ENCODE measurements at regions not wholly inside any gene's neighbourhood (a gene's known extent, or its start where the extent isn't known, plus 50 kb on each side); places are given as distances from the start of the nearest gene placed in this dataset.

GRCh38 chr14:95444132-95445129 lies 72.0 kb downstream of the SYNE3 start:
- peaks cover 0 to 5% of the 10 kb centered on the region in 2 experiments; a peak in 1 of 3 replicates for H3K36me3 ChIP-seq (ENCODE audit: control insufficient read depth in 2 of 2, insufficient read depth in 1 of 2, low read length in 2 of 2)
- H3K4me1 ChIP-seq (ENCODE audit: control insufficient read depth, insufficient read depth, low read length), result no peaks in the 10 kb centered on the region
- TF ChIP-seq ZNF112 (tag by site-specific recombination; IDR thresholded peaks at IDR 0.05) (no peak), ZNF121 (tag by site-specific recombination; IDR thresholded peaks at IDR 0.05) (no peak), ZNF433 (tag by site-specific recombination; IDR thresholded peaks at IDR 0.05; ENCODE audit: low read depth) (no peak), ZXDB (tag by site-specific recombination; IDR thresholded peaks at IDR 0.05) (no peak), ZBTB26 (tag by site-specific recombination; optimal IDR thresholded peaks at IDR 0.05) (no peak), PRDM2 (tag by site-specific recombination; IDR thresholded peaks at IDR 0.05; ENCODE audit: borderline replicate concordance) (no peak), ZSCAN4 (tag by site-specific recombination; IDR thresholded peaks at IDR 0.05) (no peak), ZNF558 (tag by site-specific recombination; IDR thresholded peaks at IDR 0.05) (no peak), IKZF3 (tag by site-specific recombination; IDR thresholded peaks at IDR 0.05) (no peak), PBX3 (CRISPR knock-in tag; IDR thresholded peaks at IDR 0.05) (no peak), ZSCAN30 (tag by site-specific recombination; IDR thresholded peaks at IDR 0.05) (no peak), ZNF184 (tag by site-specific recombination; IDR thresholded peaks at IDR 0.05) (no peak), ZBTB1 (tag by site-specific recombination; IDR thresholded peaks at IDR 0.05) (no peak), SP2 (tag by site-specific recombination; IDR thresholded peaks at IDR 0.05) (no peak)
- ChIA-PET CTCF (interaction anchor here (0.5 to 7.4 kb wide), 16 partner anchors 8 to 772 kb away, joined by 3 to 104 read pairs (median 4); no protein-coding TSS in a partner anchor), POLR2A (no interaction called here)
- no peaks in the 10 kb centered on the region for H3K9me3 ChIP-seq (ENCODE audit: control insufficient read depth, insufficient read depth, low read depth, low read length)
- no peak overlapping the region for H3K4me3 ChIP-seq (ENCODE audit: low read depth, low read length)
- no peak overlapping the region for H3K27ac ChIP-seq (ENCODE audit: extremely low read depth, low read depth, low read length)

Measured in HEK293 (cell line).